ENCODE measurements at regions not wholly inside any gene's neighbourhood (a gene's known extent, or its start where the extent isn't known, plus 50 kb on each side); places are given as distances from the start of the nearest gene placed in this dataset.
"Not testable (repeated sequence)": the region's sequence is repeated elsewhere in the genome, so short reads cannot be mapped to it uniquely, and the experiment has no call there.

DNA sequence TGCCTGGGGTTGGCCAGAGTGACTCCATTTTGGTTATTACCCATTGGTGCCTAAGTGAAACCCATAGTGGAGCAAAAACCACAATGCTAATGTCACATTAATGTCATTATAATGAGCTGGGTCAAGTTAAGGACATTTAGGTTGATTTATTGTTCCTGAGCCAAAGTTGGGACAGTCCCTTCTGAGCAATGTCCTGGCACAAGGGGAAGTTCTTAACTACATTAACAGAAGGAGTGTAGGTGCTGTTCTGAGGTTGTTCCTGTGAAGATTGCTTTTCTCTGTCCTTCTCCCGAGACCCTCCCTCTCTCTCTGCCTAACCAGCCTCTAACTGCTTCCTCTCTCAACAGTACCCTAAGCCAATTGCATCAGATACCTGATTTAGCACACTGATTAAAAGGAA lies 1956.8 kb upstream of the PCDH10 start:
- DNase-seq: no peak

DNA sequence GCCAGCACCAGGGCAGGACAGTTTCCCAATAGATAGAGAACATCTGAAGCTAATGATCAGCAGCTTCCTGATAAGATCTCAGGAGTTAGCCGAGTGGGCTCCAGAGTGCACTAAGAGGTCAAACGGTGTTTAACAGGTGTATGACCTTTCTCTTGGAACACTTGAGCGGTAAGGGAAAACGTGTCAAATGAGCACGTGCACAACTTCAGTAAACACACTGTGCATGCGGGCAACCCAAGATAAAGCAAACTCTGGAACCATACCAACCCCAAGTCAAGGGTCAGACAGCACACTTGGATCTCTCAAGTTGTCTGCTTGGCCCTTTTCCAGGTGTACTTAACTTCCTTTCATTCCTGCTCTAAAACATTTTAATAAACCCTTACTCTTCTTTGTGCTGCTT lies 1941.5 kb upstream of the PCDH10 start:
- DNase-seq: no peak

DNA sequence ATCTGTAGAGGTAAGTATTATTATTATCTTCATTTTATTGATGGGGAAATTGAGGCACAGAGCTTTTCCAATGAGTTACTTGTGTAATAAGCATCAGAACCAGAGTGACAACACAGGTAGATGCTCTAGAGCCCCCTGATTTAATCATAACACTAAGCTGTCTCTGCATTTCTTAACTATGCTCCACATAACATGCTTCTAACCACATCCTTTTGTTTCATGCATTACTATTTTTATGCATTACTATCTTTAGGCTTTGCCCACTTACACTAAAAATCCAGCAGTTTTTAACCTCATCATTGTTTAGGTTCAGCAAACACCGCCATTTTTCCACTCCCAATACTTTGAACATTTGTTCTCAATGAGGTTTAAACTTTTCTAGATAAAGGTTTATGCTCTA lies 1900.8 kb upstream of the PCDH10 start:
- DNase-seq: no peak

DNA sequence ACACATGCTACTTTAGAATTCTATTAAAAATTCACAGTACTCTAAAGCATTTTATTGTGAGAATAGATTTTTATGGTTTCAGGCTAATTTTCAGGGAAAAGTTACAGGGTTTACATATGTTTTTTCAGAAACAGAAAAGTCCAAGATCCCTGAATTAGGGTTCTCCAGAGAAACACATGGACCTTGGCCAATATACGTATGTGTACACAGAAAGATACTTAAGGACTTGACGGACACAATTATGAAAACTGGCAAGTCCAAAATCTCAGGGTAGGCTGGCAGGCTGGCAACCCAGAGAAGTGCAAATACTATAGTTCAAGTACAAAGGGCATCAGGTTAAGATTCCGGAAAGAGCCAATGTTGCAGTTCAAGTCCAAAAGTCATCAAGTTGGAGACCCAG lies 1897.8 kb upstream of the PCDH10 start:
- no peak for DNase-seq

DNA sequence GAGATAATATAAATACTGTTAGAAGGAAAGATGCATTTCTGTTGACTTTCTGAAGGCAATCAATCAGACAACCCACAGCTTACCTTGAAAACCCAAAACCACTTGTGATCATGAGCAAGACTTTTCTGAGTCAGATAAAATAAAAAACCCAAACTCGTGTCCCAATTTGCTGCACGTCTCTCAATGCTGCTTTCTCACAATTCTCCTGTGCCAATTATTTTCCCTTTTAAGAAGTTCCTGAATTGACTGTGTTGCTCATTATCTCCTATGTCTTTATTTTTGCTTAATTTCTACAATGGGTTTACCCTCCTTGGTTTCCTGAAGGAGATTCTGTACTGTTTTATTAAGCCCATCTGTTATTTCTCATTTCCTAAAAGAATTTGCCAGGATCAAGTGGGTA lies 1891.9 kb upstream of the PCDH10 start:
- DNase-seq: no peak

DNA sequence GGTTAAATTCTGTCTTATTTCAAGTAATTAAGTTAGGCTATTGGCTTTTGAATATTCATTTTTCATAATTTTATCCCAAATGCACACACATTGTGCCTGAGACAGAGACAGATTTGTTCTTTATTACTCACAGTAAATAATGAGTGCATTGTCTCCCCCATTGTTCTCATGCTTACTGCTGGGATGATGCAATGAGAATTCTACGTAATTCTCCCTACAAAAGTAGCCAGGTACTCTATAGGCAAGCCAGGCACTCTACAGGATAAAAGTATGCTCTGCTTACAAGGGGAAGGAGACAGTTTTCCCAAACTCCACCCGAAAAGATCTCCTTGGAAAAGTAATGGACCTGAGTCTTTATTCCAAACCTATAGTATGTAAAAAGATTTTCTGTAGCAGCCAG lies 1890.7 kb upstream of the PCDH10 start:
- DNase-seq: no peak

DNA sequence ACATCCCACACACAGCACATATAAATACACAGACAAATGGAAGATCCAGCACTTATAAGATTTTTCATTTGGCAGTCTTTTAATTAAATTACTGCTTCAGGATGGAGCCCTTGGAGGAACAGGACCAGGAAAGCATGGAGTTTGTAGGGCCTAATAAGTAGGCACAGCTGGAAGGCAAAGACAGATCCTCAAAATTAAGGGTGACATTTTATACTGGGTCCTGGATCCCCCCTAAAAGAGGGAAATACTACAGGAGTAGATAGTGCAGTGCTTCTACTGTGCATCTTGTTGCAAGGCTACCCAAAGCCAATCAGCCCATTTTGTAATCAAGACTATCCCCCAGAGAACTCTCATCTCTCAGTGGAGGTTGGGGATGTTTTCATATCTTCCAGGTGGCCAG lies 1860.7 kb upstream of the PCDH10 start:
- DNase-seq: no peak

DNA sequence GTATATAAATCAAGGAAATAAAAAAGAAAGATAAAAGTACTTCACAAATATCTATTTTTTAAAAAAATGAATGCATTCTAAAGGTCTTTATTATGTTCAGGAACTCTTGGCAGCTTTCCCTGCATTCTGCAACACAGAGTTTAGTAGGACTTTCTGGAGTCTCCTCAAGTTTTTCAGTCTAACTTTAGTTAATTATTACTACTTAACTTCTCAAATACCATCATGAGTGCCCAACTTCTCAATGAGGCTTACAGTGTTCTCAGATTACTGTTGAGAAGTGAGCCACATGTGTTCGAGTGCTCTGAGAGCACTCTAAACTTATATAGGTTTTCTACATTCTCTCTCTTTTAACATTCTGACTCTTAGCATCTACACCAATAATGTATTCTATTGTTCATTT lies 1852.9 kb upstream of the PCDH10 start:
- no peak for DNase-seq

DNA sequence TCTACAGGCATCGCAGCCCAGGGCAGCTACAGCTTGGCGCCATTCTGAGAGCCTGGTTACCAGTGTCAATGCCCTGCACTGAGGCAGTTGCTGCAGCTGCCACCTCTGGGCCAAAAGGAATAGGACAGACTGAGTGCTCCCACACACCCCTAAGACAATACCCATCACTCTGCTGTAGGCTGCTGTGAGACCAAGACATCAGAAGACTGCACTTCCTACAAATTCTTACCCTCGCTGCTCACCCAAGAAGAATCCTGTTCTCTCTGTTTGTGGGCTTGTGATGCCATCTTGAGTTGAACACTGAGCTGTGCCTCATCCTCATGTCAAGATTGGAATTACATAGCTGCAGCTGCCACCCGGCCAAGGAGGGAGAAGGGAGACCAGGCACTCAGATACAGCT lies 1847.0 kb upstream of the PCDH10 start:
- DNase-seq: no peak

DNA sequence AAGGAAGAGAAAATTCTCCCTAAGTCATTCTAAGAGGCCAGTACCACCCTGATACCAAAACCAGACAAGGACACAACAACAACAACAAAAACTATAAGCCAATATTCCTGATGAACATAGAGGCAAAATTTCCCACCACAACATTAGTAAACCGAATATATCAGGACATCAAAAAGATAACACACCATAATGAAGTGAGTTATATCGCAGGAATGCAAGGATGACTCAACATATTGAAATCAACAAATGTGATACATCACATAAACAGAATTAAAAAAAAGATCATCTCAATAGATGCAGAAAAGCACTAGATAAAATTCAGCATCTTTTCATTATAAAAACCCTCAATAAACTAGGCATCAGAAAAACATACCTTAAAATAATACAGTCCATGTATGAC lies 1844.4 kb upstream of the PCDH10 start:
- DNase-seq: no peak

DNA sequence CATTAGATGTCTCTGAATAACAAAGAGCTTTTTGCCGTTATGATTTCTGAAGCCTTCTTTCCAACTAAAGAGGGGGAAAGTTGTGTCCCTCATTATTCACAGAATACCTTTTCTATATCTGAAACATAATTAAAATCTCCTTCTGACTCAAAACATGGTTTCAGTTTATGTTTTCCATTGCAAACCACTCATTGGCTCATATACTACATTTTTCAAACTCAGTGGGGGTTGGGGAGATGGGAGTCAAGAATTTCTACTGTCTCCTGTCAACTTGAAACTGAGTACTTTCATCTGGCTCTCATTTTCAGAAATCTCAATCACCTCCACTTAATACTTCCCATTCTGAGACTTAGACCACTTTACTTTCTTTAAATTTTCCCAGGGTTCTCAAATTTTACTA lies 1839.5 kb upstream of the PCDH10 start:
- DNase-seq: no peak

DNA sequence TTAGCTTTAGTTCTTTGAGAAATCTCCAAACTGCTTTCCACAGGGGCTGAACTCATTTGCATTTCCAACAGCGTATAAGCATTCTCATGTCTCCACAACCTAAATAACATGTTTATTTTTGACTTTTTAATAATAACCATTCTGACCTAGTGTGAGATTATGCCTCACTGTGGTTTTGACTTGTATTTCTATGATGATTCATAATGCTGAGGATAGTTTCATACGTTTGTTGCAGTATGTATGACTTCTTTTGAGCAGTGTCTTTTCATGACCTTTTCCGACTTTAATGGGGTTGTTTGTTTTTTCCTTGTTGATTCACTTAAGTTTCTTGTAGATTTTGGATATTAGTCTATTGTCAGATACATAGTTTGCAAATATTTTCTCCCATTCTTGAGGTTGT lies 1833.0 kb upstream of the PCDH10 start:
- DNase-seq: no peak

DNA sequence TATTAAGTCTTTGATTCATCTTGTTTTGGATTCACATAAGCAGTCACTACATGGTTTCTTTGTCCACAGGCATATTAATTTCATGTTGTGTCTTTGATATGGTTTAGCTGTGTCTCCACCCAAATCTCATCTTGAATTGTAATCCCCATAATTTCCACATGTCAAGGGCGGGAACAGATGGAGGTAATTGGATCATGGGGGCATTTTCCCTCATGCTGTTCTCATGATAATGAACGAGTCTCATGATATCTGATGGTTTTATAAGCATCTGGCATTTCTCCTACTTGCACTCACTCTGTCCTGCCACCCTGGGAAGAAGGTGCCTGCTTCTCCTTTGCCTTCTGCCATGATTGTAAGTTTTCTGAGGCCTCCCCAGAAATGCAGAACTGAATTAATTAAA lies 1811.2 kb upstream of the PCDH10 start:
- DNase-seq: no peak

DNA sequence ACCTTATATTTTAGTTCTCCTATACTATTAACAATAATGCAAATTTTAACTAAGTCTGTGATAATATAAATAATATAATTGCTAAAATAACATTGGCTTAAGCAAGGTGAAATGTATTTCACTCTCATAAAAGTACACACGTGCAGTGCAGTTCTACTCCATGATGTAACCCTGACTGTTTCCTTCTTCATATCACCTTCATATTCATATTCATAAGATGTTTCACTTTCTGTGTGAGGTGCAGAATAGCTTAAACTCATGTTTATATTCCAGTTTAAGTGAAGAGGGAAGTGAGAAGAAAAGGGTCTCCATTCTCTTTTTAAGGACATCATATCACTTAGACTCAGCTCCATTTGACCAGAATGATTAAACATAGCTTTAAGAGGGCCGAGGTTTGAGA lies 1810.0 kb upstream of the PCDH10 start:
- DNase-seq: no peak

DNA sequence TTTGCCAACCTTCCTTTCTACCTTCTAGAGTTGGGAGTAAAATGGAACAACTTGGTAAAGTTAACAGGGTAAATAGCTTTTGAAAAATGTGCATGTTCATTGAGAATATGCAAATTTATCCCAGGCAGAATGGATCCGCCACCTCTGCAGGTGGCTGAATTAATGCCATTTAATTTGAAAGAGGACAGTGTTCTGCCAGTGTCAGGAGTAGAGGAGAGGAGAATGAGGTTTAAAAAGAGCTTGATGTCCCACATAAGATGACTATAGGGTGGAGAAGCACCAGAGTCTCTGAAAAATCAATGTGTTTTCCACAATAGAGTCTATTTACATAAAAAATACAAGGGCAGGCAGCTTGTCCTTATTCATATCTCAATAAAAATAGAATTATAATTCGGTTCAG lies 1804.3 kb upstream of the PCDH10 start:
- DNase-seq: no peak

DNA sequence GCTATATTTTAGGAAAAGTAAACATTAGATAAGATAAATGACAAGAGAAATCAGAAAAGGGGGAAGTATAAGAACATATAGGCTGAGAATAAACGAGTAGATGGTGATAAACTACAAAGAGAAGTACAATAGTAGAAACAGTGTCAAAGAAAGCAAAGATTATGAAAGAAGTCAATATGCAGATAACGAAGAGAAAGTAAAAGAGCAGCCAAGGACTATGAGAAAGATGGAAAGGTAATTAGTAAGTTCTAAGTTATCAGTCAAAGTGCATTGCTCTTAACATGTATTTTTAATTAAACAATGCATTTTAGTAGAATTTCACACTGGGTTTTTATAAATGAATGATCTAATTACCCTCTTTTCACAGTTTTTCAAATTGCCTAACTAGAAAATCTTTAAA lies 1801.3 kb upstream of the PCDH10 start:
- DNase-seq: no peak

DNA sequence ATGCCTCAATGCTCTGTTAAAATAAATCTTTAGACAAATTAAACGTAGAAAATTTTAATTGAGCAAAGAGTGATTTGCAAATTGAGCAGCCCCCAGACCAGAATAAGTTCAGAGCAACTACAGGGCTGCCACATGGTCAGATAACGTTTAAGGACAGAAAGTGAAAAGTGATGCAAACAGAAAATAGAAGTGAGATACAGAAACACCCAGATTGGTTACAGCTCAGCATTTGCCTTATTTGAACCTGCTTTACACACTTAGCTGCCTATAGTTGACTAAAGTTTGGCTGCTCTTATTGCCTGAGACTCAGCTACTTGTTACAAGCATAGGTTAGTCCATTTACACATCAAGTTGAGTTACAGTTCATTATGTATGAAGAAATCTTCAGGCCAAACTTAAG lies 1800.8 kb upstream of the PCDH10 start:
- no peak for DNase-seq

DNA sequence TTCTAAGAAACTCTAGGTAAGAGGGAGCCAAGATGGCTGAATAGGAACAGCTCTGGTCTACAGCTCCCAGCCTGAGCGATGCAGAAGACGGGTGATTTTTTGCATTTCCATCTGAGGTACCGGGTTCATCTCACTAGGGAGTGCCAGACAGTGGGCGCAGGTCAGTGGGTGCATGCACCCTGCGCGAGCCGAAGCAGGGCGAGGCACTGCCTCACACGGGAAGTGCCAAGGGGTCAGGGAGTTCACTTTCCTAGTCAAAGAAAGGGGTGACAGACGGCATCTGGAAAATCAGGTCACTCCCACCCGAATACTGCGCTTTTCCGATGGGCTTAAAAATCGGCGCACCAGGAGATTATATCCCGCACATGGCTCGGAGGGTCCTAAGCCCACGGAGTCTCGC lies 1796.7 kb upstream of the PCDH10 start:
- not testable (repeated sequence) for DNase-seq

DNA sequence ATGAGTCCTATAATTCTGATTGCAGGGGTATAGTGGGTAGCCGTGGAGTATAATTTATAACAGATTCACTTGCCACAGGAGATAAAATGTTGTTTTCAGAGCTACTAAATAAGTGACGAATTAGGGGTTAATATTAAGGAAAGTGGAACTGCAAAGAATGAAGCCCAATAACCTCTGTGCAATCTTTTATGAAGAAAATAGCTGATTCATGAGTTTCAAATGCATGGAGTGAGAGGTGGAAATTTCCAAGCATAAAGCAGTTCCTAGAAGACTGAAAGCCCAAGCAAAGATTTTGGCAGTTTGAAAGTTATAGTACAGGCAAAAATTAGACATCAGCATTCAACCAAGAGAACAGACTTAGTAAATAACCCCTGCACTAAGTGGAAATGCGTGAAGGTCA lies 1782.4 kb upstream of the PCDH10 start:
- DNase-seq: no peak

DNA sequence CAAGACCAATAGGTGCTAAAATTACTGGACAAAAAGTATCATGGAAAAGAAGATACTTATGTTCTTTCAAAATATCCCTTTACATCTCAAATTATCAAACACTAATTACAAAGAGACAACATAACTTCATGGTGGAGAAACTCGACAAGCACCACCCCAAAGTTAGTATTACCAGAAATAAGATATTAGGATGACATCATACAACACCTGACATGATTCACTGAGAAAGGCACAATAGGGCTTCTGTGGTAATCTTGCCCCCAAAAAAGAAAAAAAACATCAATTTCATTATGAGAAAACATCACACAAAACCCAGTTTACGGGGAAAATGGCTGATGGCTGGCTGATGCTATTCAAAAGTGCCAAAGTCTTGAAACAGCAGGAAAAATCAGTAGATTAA lies 1781.7 kb upstream of the PCDH10 start:
- DNase-seq: no peak

DNA sequence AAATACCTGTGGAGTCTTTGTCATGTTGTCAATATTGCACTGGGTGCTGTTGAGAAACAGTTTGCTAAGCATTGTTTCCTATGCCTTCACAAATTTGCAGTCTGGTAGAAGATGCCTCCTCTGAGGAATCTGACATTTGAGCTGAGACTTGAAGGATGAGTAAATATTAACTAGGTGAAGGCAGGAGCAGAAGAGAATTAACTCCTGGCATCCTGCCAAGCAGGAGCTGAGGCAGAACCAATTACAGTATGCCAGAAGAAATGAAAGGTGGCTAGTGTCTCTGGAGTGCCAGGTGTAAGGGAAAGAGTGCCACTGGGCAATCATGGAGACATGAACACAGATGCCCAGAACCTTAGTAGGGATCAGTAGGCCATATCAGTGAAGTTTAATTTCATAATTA lies 1778.2 kb upstream of the PCDH10 start:
- peak; percentile 7 for DNase-seq

DNA sequence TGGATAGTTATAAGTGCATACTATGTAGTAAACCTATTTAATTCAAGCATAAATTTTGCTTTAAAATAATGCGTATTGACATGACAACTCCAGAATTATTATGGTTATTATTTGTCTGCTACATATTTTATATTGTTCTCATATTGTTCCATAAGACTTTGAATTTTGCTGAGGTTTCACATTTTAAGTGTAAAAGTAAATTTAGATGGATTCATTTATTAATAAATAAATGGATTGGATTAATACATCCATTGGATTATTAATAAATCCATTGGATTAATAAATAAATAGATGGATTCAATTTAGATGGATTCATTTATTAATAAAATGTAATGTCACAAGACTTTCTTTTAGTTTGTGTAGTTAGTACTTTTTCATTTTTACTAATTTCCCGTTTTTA lies 1768.0 kb upstream of the PCDH10 start:
- DNase-seq: no peak

DNA sequence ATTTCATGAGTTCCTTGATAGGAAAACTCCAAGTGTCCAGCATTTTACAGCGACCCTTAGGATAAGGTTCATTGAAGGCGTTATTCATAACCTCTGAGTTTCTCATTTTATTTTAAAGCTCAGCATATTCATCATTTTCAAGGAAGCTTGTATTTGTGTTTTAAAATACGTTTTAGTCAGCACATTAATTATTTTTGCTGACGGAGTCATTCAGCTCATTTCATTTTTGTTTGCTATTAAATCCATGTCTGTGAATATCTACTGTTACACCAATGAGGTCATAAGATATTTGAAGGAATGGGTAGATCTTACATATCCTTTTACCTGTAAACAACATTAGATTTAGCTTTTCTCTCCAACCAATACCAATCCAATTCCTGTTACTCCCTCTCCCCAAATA lies 1766.3 kb upstream of the PCDH10 start:
- DNase-seq: no peak

DNA sequence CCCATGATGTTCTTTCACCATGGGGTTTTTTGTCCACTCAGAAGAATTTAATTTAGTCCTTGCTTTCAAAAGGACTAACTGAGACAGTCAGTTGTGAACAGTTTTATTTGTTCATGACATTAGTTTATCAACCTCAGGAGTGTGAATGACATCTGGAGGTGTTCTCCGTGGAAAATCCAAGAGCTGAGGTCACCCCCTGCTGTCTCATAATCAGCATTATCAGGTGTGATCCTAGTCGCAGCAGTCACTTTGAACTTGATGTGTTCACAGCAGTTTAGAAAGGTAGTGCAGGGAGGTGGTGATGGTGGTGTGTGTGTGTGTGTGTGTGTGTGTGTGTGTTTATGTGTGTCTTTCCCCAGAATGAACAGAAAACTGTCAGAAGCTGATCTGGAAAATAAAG lies 1760.8 kb upstream of the PCDH10 start:
- no peak for DNase-seq

DNA sequence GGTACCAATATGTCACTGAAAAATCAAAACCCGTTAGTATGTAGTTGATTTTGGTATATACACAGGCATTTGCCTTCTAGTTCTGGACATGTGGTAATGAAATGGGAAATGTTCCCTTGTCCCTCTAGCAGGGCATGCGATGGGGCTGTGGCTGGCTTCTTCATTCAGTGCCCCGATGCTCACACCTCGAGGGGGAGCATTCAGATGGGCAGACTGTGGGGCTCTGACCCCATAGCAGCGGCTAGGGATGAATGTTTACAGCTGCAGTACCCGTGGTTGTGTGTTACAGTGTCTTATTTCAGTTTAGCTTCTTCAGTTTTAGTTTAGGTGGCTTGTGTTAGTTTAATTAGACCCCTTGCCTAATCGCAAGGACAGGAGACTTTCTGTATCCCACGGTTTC lies 1741.0 kb upstream of the PCDH10 start:
- DNase-seq: no peak

DNA sequence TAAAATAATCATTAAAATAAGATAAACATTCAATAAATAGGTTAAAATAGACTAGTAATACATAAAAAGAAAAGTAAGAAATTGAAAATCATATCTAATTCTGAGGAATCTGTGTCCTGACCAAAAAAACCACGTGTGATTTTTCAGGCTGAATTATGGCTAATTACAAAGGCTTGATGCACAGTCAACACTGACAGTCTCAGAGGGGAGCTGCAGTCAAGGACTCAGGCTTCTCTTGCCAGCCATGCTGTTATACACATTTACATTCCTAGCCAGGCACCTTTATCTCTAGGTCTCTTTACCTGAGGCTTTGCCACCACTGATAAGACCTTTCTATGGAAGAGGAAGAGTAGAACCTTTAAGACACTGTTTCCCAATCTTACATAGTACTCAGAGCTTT lies 1737.7 kb upstream of the PCDH10 start:
- no peak for DNase-seq

DNA sequence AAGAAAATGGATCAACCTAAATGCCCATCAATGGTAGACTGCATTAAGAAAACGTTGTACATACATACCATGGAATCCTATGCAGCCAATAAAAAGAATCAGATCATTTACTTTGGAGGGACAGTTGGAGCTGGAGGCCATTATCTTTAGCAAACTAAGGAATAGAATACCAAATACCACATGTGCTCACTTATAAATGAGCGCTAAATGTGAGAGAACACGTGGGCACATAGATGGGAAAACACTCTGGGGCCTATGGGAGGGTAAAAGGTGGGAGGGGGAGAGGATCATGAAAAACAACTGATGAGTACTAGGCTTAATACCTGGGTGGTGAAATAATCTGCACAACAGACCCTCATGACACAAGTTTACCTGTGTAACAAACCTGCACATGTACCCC lies 1729.9 kb upstream of the PCDH10 start:
- DNase-seq: no peak

Measured in NCI-H146 (cell line).